WERI-Rb-1 (cell line): ENCODE measurements at regions not wholly inside any gene's neighbourhood (a gene's known extent, or its start where the extent isn't known, plus 50 kb on each side); places are given as distances from the start of the nearest gene placed in this dataset.

ENCODE experiments used
- DNase-seq: peaks from one replicate; pipeline ENCODE4 v3.0.0-alpha.2; 2020
- H3K27ac ChIP-seq: fragments of 250-450 bp; sonication (Bioruptor Pico); 2 replicates; pipeline ENCODE4 v1.5.1; 2020; ENCODE audit warnings: mild to moderate bottlenecking, moderate library complexity
- H3K27me3 ChIP-seq: fragments of 250-450 bp; sonication (Bioruptor Pico); 2 replicates; pipeline ENCODE4 v1.5.1; 2021; ENCODE audit warnings: mild to moderate bottlenecking, low read depth, moderate library complexity; ENCODE audit not compliant: insufficient read depth, severe bottlenecking
- H3K36me3 ChIP-seq: fragments of 250-450 bp; sonication (Bioruptor Pico); 2 replicates; pipeline ENCODE4 v1.5.1; 2020; ENCODE audit warnings: mild to moderate bottlenecking, moderate library complexity
- H3K4me3 ChIP-seq: 2 replicates; pipeline ENCODE4 v1.5.1; 2011; ENCODE audit warnings: low read depth, mild to moderate bottlenecking, control low read depth, low read length
- H3K9me3 ChIP-seq: fragments of 250-450 bp; sonication (Bioruptor Pico); 2 replicates; pipeline ENCODE4 v1.5.1; 2021; ENCODE audit warnings: mild to moderate bottlenecking, moderate library complexity; ENCODE audit not compliant: severe bottlenecking
- CTCF ChIP-seq: IDR thresholded peaks from 2 replicates; pipeline ENCODE4 v1.5.1; 2011; ENCODE audit warnings: low read depth, mild to moderate bottlenecking, control low read depth, inconsistent platforms, low read length

DNA sequence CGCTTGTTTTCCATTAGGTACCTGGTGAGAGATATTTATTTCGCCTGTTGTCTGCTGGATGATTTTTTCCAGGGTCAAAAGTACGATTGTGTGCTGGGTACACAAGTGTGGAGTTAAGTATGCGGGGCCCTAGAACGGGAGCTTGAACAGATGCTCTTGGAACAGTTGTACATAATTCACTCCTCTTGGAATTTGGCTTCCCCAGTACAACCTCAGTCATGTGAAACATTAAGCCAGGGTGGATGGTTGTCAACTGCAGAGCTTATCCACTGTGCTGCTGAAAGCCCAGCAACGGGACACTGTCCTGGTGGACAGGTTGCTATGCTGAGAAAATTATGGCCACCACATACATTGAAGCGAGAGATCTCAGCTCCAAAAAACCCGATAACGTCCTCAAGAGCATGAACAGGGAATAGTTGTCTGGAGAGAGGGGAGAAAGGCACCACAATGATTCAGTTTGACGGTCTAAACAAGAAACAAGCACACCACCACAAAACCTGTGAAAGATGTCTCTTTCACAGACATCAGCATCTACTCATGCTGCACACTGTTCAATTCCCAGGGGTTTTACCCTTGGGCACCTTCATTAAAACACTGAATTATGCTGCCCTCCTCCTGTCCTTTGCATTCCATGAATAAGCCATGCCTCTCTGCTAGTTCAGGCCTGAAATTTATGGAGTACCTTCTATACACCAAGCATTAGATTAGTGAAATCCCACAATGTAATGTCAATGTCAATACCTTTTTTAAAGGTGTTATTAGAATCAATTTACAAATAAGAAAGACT lies 176.8 kb upstream of the TRIB2 start:
- no peak overlapping the region for H3K4me3 ChIP-seq
- H3K9me3 ChIP-seq, result no peaks in the 10 kb centered on the region
- no peak for TF ChIP-seq CTCF
- no peak for DNase-seq
- H3K36me3 ChIP-seq, result no peaks in the 10 kb centered on the region
- H3K27ac ChIP-seq, result no peak overlapping the region
- no peaks in the 10 kb centered on the region for H3K27me3 ChIP-seq

- no peak for DNase-seq
- Histone ChIP-seq H3K9me3 (no peaks in the 10 kb centered on the region), H3K4me3 (no peak overlapping the region), H3K27me3 (no peaks in the 10 kb centered on the region), H3K36me3 (no peaks in the 10 kb centered on the region), H3K27ac (no peak overlapping the region)
- TF ChIP-seq CTCF, result no peak
Observed at GRCh38 chr2:12543076-12543977, 173.4 kb upstream of the TRIB2 start.

- H3K4me3 ChIP-seq, result no peak overlapping the region
- no peak for DNase-seq
Observed at GRCh38 chr2:12543978-12544558, 172.7 kb upstream of the TRIB2 start.

DNA sequence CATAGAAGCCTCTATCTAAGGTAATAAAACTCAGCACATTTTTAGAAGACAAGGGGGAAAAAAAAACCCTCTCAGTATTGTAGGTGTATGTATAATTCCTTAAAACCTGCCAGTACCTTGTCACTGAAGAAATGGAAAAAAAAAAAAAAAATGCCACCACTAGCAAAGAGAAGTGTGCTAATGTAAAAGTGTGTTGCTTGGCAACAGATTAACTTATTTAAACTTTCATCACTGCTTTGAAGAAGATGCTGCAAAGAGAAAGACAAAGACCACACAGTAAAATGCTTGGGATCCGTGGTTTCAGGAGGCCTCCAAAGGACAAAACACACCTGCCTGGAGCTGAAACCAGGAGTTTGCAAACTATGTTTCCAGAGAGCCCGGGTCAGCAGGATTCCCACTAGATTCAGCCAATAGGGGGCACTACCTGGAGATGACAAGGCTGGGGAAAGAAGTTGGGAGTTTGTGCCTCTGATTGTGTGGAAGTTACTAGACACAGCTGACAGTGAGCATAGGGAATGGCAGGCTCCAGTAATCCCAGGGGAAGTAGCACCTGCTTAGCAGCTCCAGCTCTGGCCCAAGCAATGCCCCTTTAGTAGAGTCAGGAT lies 169.1 kb upstream of the TRIB2 start:
- no peaks in the 10 kb centered on the region for H3K36me3 ChIP-seq
- TF ChIP-seq CTCF, result peak; percentile 42; the same call in 1 of the 2 replicates
- no peak for DNase-seq
- no peak overlapping the region for H3K4me3 ChIP-seq
- H3K27ac ChIP-seq, result no peak overlapping the region
- no peaks in the 10 kb centered on the region for H3K9me3 ChIP-seq
- H3K27me3 ChIP-seq, result no peaks in the 10 kb centered on the region

More at GRCh38 chr2:12543978-12544558, 172.7 kb upstream of the TRIB2 start:
- Histone ChIP-seq H3K27me3 (no peaks in the 10 kb centered on the region), H3K27ac (no peak overlapping the region), H3K9me3 (no peaks in the 10 kb centered on the region), H3K36me3 (no peaks in the 10 kb centered on the region)
- TF ChIP-seq CTCF, result no peak

- H3K36me3 ChIP-seq, result no peaks in the 10 kb centered on the region
- no peak overlapping the region for H3K4me3 ChIP-seq
- no peak for DNase-seq
- H3K9me3 ChIP-seq, result no peaks in the 10 kb centered on the region
- H3K27me3 ChIP-seq, result no peaks in the 10 kb centered on the region
- H3K27ac ChIP-seq, result no peak overlapping the region
- no peak for TF ChIP-seq CTCF
Observed at GRCh38 chr2:12548906-12549305, 167.8 kb upstream of the TRIB2 start.
